Right ventricle myocardium superior (tissue), 1 donor: ENCODE measurements at regions not wholly inside any gene's neighbourhood (a gene's known extent, or its start where the extent isn't known, plus 50 kb on each side); places are given as distances from the start of the nearest gene placed in this dataset.

Source experiments
- ATAC-seq: fragments of 200-7000 bp; cut with Tn5 transposase; one replicate; pipeline ENCODE4 v1.9.1; 2020; ENCODE audit warnings: mild to moderate bottlenecking; ENCODE audit not compliant: poor library complexity
- DNase-seq: peaks from one replicate; pipeline ENCODE4 v3.0.0-alpha.2; 2020
- intact Hi-C: fragments of 100-400 bp; cut with DNase I; formaldehyde crosslinking; loops from one replicate; pipeline ENCODE4 v1.11.2; 2022
- donor health status: DM: no; HTN: yes; CAD: no; lungs with severe emphysema.

- intact Hi-C loops, result no loop called here
- ATAC-seq, result no peak
- DNase-seq, result no peak
These were observed 292.0 kb downstream of the TBL1XR1 start for GRCh38 chr3:176905331-176905730.

- ATAC-seq (no peak), DNase-seq (no peak)
- intact Hi-C loops, result no loop called here
These were observed 292.8 kb downstream of the TBL1XR1 start for GRCh38 chr3:176904506-176904905.

DNA sequence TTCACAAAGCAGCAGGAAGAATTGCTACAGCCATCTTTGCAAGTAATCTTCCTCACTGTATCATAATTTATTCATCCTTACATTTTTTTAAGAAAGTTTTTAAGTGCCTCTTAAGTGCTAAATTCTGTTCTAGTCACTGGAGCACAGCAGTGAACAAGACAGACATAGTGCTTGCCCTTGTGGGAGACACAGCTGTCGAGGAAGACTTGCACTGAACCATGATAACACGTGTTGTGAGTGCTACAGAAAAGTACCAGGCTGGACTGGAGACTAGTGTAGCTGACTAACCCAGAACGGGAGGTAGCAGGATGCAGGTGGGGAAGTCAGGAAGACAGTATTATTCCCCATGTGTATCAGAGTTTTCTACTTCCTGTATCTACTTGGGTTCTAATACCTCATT, 300.6 kb downstream of the TBL1XR1 start:
- intact Hi-C loops, result no loop called here
- no peak for DNase-seq
- no peak for ATAC-seq

- DNase-seq (no peak), ATAC-seq (no peak)
- intact Hi-C loops, result no loop called here
These were observed 301.1 kb downstream of the TBL1XR1 start for GRCh38 chr3:176896165-176896564.

GRCh38 chr3:176879710-176880109, 317.6 kb downstream of the TBL1XR1 start:
- no peak for ATAC-seq
- DNase-seq, result no peak
- intact Hi-C loops, result no loop called here

DNA sequence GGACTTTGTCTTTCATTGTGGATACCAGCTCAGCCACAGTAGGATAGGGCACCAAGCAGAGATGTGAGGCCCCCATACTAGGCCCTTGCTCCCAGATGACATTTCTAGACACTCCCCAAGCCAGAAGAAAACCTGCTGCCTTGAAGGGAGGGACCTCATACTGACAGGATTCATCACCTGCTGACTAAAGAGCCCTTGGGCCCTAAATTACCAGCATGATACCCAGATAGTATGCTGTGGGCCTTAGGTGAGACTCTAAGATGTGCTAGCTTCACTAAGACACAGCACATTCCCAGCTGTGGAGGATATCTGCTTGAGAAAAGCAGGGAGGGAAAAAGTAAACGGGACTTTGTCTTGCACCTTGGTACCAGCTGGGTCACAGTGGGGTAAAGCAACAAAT, 324.0 kb downstream of the TBL1XR1 start:
- ATAC-seq (no peak), DNase-seq (no peak)
- intact Hi-C loops, result loop anchor here (5.0 kb wide), 1 partner anchor 64 kb away; no protein-coding TSS in a partner anchor

DNA sequence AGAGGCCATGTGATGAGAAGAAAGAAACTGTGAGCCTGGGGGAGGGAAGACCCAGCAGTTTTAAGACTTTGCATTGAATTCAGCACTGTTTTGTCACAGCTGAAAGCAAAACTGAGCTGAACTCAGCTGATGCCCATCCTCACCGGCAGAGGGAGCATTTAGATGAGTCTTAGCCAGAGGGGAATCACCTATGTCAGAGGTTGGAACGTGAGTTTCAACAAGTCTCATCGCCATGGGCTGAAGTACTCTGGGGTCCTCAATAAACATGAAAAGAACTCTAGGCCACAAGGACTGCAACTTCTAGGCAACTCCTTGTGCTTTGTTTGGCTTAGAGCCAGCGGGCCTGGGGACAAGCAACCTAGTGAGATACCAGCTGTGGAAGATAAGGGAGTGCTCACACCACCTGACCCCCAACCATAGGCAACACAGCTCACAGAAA, 324.5 kb downstream of the TBL1XR1 start:
- ATAC-seq, result peak; percentile 84
- intact Hi-C loops, result loop anchor here (5.0 kb wide), 1 partner anchor 65 kb away; no protein-coding TSS in a partner anchor
- DNase-seq, result no peak

- no peak for DNase-seq
- intact Hi-C loops, result loop anchor here (5.0 kb wide), 1 partner anchor 67 kb away; no protein-coding TSS in a partner anchor
- no peak for ATAC-seq
These were observed 326.8 kb downstream of the TBL1XR1 start for GRCh38 chr3:176870451-176870850.

DNA sequence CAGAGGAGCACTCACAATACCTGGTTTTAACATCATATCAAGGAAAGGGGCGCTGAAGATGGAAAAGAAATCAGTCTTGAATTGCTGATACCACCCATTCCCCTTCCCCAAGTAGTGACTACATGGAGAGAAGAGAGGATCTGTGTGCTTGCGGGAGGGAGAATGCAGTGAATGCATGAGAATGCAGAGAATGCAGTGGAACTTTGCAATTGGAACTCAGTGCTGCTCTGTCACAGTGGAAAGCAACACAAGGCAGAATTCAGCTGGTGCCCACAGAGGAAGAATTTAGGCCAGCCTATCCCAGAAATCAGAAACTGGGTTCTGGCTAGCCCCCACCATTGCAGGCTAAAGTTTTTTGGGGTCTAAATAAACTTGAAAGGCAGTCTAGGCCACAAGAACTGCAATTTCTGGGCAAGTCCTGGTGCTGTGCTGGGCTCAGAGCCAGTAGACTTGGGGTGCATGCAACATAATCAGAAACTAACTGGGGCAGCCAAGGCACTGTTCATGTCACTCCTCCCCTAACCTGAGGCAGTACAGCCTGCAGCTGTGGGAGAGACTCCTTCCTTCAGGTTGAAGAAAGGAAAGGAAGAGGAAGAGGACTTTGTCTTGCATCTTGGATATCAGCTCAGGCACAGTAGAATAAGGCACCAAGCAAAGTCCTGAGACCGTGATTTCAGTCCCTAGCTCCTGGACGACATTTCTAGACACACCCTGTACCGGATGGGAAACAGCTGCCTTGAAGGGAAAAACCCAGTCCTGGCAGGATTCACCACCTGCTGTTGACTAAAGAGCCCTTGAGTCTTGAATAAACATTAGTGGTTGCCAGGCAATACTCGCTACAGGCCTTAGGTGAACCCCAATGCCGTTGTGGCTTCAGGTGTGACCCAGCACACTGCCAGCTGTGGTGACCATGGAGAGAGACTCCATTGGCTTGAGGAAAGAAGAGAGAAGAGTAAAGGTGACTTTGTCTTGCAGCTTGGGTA, 329.3 kb downstream of the TBL1XR1 start:
- intact Hi-C loops, result no loop called here
- ATAC-seq, result peak; percentile 15
- no peak for DNase-seq

GRCh38 chr3:176861137-176861536, 336.1 kb downstream of the TBL1XR1 start:
- intact Hi-C loops, result no loop called here
- DNase-seq (no peak), ATAC-seq (no peak)

DNA sequence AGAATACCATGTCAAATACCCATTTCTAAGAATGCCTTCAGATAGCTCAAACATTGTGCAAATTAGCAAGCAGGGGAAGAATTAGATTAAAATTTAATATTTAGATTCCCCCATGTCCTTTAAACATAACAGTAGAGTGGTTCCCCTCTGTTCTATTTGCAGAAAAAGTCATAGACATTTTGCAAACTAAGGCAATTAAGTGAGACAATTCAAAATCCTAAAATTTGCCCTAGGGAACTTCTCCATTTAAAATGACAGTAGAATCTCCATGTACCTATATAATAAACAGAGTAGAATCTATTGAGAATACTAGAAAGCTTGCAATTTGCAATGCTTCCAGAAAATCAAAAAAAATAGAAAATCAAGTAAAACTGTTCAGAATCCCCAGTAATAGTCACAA, 340.6 kb downstream of the TBL1XR1 start:
- ATAC-seq, result no peak
- intact Hi-C loops, result no loop called here
- DNase-seq, result no peak

GRCh38 chr3:176855901-176856486, 341.3 kb downstream of the TBL1XR1 start:
- intact Hi-C loops, result no loop called here
- ATAC-seq, result no peak

DNA sequence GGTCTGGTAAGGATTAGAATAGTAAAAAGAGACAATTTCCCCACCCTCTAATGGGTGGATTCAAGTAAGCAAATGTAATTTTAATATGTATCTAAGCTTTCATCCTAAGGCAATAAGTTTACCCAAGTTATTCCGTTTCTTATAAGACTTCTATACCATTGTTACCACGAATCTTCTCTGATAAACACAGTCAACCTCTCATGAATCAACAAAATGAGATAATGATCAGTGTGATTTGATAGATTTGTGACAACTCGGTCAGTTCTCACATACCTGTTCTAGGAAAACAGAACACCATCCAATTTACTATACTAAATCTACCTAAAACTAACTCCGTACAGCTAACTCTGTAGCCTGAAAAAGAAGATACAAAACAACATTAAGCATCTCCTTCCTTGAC, 342.1 kb downstream of the TBL1XR1 start:
- no peak for DNase-seq
- ATAC-seq, result no peak
- intact Hi-C loops, result no loop called here

More at GRCh38 chr3:176855901-176856486, 341.3 kb downstream of the TBL1XR1 start:
- DNase-seq, result no peak

GRCh38 chr3:176850498-176850897, 346.8 kb downstream of the TBL1XR1 start:
- DNase-seq, result no peak
- intact Hi-C loops, result no loop called here

GRCh38 chr3:176848431-176849214, 348.7 kb downstream of the TBL1XR1 start:
- DNase-seq (no peak), ATAC-seq (no peak)
- intact Hi-C loops, result no loop called here

More at GRCh38 chr3:176850498-176850897, 346.8 kb downstream of the TBL1XR1 start:
- no peak for ATAC-seq

DNA sequence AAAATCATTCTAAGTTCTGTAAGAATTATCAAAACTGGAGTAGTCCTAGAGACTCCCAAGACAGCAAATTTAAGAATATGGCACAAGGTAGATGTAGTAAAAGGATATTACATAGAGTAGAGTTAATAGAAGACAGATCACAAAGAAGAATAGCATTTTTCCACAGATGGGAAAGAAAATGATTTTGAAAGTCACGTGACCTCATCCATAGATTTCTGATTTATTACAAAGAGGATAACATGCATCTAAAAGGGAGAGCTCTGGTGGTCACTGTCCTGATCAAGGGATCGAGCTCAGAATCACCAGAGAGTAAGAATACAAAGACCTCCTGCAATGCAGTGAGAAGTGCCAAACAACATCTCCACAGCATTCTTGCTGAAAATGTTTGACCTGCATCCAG, 354.4 kb downstream of the TBL1XR1 start:
- intact Hi-C loops, result no loop called here

DNA sequence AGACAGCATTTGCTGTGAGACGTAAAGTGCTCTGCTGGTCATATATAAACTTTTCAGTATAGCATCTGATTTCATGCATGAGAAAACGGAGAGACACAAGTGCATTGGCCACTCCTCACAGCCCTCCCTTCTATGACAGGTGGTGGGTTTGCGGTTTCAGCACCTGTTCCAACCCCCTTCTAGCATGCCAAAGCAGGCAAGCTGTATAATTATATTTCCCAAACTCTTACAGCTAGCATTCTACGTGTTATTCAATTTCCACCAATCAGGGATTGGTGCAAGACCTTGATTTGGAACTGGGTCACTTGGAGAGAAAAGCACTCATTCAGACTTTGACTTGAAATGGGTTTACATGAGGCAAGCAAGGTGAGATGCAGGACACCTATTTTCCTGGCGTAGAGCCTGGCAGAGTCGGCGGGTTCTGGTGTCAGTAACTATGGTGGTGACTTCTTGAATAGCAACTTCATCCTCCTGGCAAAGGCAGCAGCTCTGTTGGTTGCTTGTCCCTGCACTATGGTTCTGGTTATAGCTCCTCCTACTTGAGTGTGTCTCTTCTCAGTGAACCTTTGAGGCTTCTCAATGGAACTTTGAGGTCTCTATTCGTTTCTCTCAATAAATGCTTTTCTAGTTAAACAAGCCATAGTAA, 356.5 kb downstream of the TBL1XR1 start:
- ATAC-seq, result no peak
- DNase-seq, result no peak
- intact Hi-C loops, result no loop called here

More for the DNA sequence above, 354.4 kb downstream of the TBL1XR1 start:
- ATAC-seq, result no peak
- no peak for DNase-seq

GRCh38 chr3:176839901-176840300, 357.4 kb downstream of the TBL1XR1 start:
- ATAC-seq (no peak), DNase-seq (no peak)
- intact Hi-C loops, result no loop called here

DNA sequence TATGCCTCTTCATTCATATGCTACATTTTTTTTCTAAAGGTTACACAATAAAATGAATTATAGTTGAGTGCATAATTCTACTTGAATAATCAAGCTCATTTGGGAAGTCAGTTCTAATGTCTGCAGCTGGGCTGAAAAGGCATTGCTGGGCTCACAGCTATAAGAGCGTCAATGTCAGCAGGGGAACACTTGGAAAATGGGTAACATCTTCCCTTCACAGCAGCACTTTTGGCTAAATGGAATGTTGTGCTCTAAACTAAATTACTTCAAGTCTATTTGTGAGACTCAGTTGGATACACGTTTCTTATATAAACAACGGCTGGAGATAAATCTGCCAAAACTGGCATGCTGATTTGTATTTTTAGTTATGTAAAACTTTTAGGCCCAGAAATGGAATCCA, 357.8 kb downstream of the TBL1XR1 start:
- ATAC-seq (no peak), DNase-seq (no peak)
- intact Hi-C loops, result no loop called here
